GM21825 (cell line): ENCODE measurements at regions not wholly inside any gene's neighbourhood (a gene's known extent, or its start where the extent isn't known, plus 50 kb on each side); places are given as distances from the start of the nearest gene placed in this dataset.
"Not testable (repeated sequence)": the region's sequence is repeated elsewhere in the genome, so short reads cannot be mapped to it uniquely, and the experiment has no call there.

ENCODE experiments used
- ATAC-seq: cut with Tn5 transposase; IDR thresholded peaks from one replicate; pipeline ENCODE4 v1.9.1; 2021; ENCODE audit warnings: mild to moderate bottlenecking, moderate library complexity; ENCODE audit not compliant: unreplicated experiment

GRCh38 chrX:96486687-96487086 is 198.0 kb upstream of the DIAPH2 start:
- not testable (repeated sequence) for ATAC-seq

- ATAC-seq: no peak
These were observed 182.1 kb upstream of the DIAPH2 start for GRCh38 chrX:96502507-96502906.

- ATAC-seq: not testable (repeated sequence)
These were observed 155.3 kb upstream of the DIAPH2 start for GRCh38 chrX:96529386-96529785.

- ATAC-seq: no peak
These were observed 146.4 kb upstream of the DIAPH2 start for GRCh38 chrX:96538104-96538725.

- ATAC-seq: no peak
These were observed 144.5 kb upstream of the DIAPH2 start for GRCh38 chrX:96540111-96540631.

GRCh38 chrX:96546281-96546680 is 138.4 kb upstream of the DIAPH2 start:
- ATAC-seq: not testable (repeated sequence)

- ATAC-seq: no peak
These were observed 133.2 kb upstream of the DIAPH2 start for GRCh38 chrX:96551322-96551872.

GRCh38 chrX:96556886-96557285 is 127.8 kb upstream of the DIAPH2 start:
- ATAC-seq: no peak

GRCh38 chrX:96561129-96561528 is 123.5 kb upstream of the DIAPH2 start:
- not testable (repeated sequence) for ATAC-seq

GRCh38 chrX:96563646-96564045 is 121.0 kb upstream of the DIAPH2 start:
- ATAC-seq: no peak

GRCh38 chrX:96564595-96564994 is 120.0 kb upstream of the DIAPH2 start:
- ATAC-seq: no peak

GRCh38 chrX:96566878-96567277 is 117.8 kb upstream of the DIAPH2 start:
- no peak for ATAC-seq

GRCh38 chrX:96568071-96568470 is 116.6 kb upstream of the DIAPH2 start:
- ATAC-seq: no peak

- ATAC-seq: no peak
These were observed 115.6 kb upstream of the DIAPH2 start for GRCh38 chrX:96569034-96569433.

- ATAC-seq: no peak
These were observed 109.6 kb upstream of the DIAPH2 start for GRCh38 chrX:96575011-96575410.

- ATAC-seq: no peak
These were observed 108.3 kb upstream of the DIAPH2 start for GRCh38 chrX:96576368-96576767.

- ATAC-seq: no peak
These were observed 105.9 kb upstream of the DIAPH2 start for GRCh38 chrX:96578781-96579180.

- ATAC-seq: no peak
These were observed 105.4 kb upstream of the DIAPH2 start for GRCh38 chrX:96579252-96579651.

GRCh38 chrX:96590403-96590802 is 94.2 kb upstream of the DIAPH2 start:
- no peak for ATAC-seq

- ATAC-seq: no peak
These were observed 93.2 kb upstream of the DIAPH2 start for GRCh38 chrX:96591421-96591820.

- not testable (repeated sequence) for ATAC-seq
These were observed 86.8 kb upstream of the DIAPH2 start for GRCh38 chrX:96597847-96598246.

- no peak for ATAC-seq
These were observed 72.9 kb upstream of the DIAPH2 start for GRCh38 chrX:96611619-96612362.
